Caco-2 (cell line): ENCODE measurements at regions not wholly inside any gene's neighbourhood (a gene's known extent, or its start where the extent isn't known, plus 50 kb on each side); places are given as distances from the start of the nearest gene placed in this dataset.
A peak's percentile ranks its signal among the peaks of the same experiment; 100 is the strongest.

Experiments used
- BruUV-seq: library from RNA; stranded (reverse); fragments of 400-500 nt; replicated peaks from 2 replicates; lab custom pipeline; 2021; lab: Mats Ljungman, UMichigan
- CTCF ChIA-PET: fragments of 300-600 bp; sonication (Branson Sonifier 250); formaldehyde crosslinking; loops from one replicate; lab custom pipeline; 2022; ENCODE audit warnings: antibody characterized with exemption; lab: Charles Lee
- POLR2A ChIA-PET: fragments of 300-600 bp; sonication (Branson Sonifier 250); formaldehyde crosslinking; loops from one replicate; lab custom pipeline; 2022; ENCODE audit warnings: antibody characterized with exemption; lab: Charles Lee
- DNase-seq, 2 experiments: peaks; one replicate each; pipeline versions ENCODE4 v3.0.0 to v3.0.0-alpha.2; 2020 to 2022
- H3K27me3 ChIP-seq: replicated peaks from 2 replicates; pipeline ENCODE4 v1.6.0; 2011; ENCODE audit warnings: low read length; ENCODE audit not compliant: control insufficient read depth, insufficient read depth
- H3K36me3 ChIP-seq: 2 replicates; pipeline ENCODE4 v1.5.1; 2011; ENCODE audit warnings: low read length; ENCODE audit not compliant: control insufficient read depth, insufficient read depth
- H3K4me1 ChIP-seq: fragments of 250-450 bp; sonication (Bioruptor Pico); 2 replicates; pipeline ENCODE4 v1.5.1; 2020; ENCODE audit warnings: mild to moderate bottlenecking
- H3K4me3 ChIP-seq: 2 replicates; pipeline ENCODE4 v1.5.1; 2011; ENCODE audit warnings: low read depth, mild to moderate bottlenecking, control low read depth, low read length
- H3K9me3 ChIP-seq: fragments of 250-450 bp; sonication (Bioruptor Pico); 2 replicates; pipeline ENCODE4 v1.5.1; 2020; ENCODE audit warnings: mild to moderate bottlenecking, moderate library complexity
- H3K27ac Mint-ChIP-seq: one replicate; pipeline ENCODE4 v1.8.0; 2022; ENCODE audit warnings: mixed read lengths; ENCODE audit not compliant: unreplicated experiment
- H3K27me3 Mint-ChIP-seq: one replicate; pipeline ENCODE4 v1.8.0; 2022; ENCODE audit warnings: mixed read lengths; ENCODE audit not compliant: insufficient read depth, unreplicated experiment
- H3K36me3 Mint-ChIP-seq: one replicate; pipeline ENCODE4 v1.8.0; 2022; ENCODE audit warnings: mild to moderate bottlenecking, mixed read lengths; ENCODE audit not compliant: insufficient read depth, unreplicated experiment
- H3K4me1 Mint-ChIP-seq: one replicate; pipeline ENCODE4 v1.8.0; 2022; ENCODE audit warnings: low read depth, mixed read lengths; ENCODE audit not compliant: unreplicated experiment
- H3K4me3 Mint-ChIP-seq: one replicate; pipeline ENCODE4 v1.8.0; 2022; ENCODE audit warnings: mild to moderate bottlenecking, moderate library complexity, mixed read lengths; ENCODE audit not compliant: unreplicated experiment
- H3K9me3 Mint-ChIP-seq: one replicate; pipeline ENCODE4 v1.8.0; 2022; ENCODE audit warnings: mixed read lengths; ENCODE audit not compliant: unreplicated experiment
- CTCF ChIP-seq, 2 experiments: fragments of 200-600 bp in 1 of 2; IDR thresholded peaks; 1 replicate in 1 of 2; 2 replicates in 1 of 2; pipeline versions ENCODE4 v1.5.1 to v1.8.0; 2011 to 2022; ENCODE audit warnings: antibody characterized with exemption in 1 of 2, control low read depth in 1 of 2, inconsistent platforms in 1 of 2, low read depth in 1 of 2, low read length in 1 of 2, mild to moderate bottlenecking in 1 of 2, moderate library complexity in 1 of 2; ENCODE audit not compliant: insufficient read depth in 1 of 2, severe bottlenecking in 1 of 2, unreplicated experiment in 1 of 2
- intact Hi-C: fragments of 100-400 bp; cut with micrococcal nuclease; formaldehyde crosslinking; loops from one replicate; pipeline ENCODE4 v1.10.0; 2022; ENCODE audit not compliant: unreplicated experiment

DNA sequence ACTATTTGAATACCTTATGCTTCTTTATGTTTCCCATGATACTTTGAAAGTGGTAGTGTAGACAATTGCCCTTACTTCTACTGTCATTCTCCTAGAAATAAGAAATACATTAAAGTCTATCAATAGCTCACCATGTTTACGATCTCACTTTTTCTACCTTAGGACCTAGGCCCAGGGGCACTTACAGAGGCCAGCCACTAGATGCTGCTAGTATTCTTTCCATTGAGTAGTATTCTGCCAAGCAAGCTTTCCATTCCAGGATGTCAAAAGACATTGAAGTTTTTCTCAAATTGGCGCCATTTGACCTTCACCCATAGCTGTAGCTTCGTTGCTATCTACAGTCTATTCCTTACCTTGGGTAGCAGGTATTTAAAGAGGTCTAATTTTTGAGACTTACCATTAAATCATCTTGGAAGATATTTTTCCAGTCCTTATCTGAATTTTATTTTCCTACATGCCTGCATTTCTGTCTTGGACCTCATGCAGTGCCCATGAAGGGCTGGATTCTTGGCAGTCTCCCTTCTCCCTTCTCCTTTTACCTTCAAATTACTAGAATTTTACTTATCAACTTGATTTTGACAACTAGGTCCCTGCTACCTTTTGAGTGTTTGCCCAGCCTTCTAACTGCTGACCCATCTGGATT lies 246.0 kb upstream of the NUDT12 start:
- Mint-ChIP-seq H3K27me3 (no peaks in the 10 kb centered on the region), H3K4me1 (no peaks in the 10 kb centered on the region), H3K27ac (no peak overlapping the region), H3K4me3 (no peak overlapping the region), H3K36me3 (no peaks in the 10 kb centered on the region), H3K9me3 (no peaks in the 10 kb centered on the region)
- no TSS peak for BruUV-seq
- no peaks in the 10 kb centered on the region for H3K4me1 ChIP-seq
- CTCF ChIA-PET = interaction anchor here (0.5 to 1.2 kb wide), 4 partner anchors 222 to 624 kb away, joined by 3 to 15 read pairs (median 4); no protein-coding TSS in a partner anchor
- H3K36me3 ChIP-seq = no peaks in the 10 kb centered on the region
- peak; percentile 38 to 64 for DNase-seq
- POLR2A ChIA-PET = no interaction called here
- peak; percentile 91 to 97 for TF ChIP-seq CTCF (IDR thresholded peaks at IDR 0.05; ENCODE audit: insufficient read depth in 1 of 2, low read depth in 1 of 2, low read length in 1 of 2, severe bottlenecking in 1 of 2, unreplicated experiment in 1 of 2)
- intact Hi-C loops = loop anchor here (1.0 to 5.0 kb wide), 3 partner anchors 226 to 605 kb away; no protein-coding TSS in a partner anchor
- no peaks in the 10 kb centered on the region for H3K27me3 ChIP-seq
- H3K9me3 ChIP-seq = no peaks in the 10 kb centered on the region
- H3K4me3 ChIP-seq = no peak overlapping the region

- POLR2A ChIA-PET = no interaction called here
- H3K4me3 ChIP-seq = no peak overlapping the region
- Mint-ChIP-seq H3K4me1 (no peaks in the 10 kb centered on the region), H3K9me3 (no peaks in the 10 kb centered on the region), H3K27ac (no peak overlapping the region), H3K27me3 (no peaks in the 10 kb centered on the region), H3K4me3 (no peak overlapping the region), H3K36me3 (no peaks in the 10 kb centered on the region)
- BruUV-seq = no TSS peak
- CTCF ChIA-PET = no interaction called here
- no peak for TF ChIP-seq CTCF (IDR thresholded peaks at IDR 0.05; ENCODE audit: insufficient read depth in 1 of 2, low read depth in 1 of 2, low read length in 1 of 2, severe bottlenecking in 1 of 2, unreplicated experiment in 1 of 2)
- no peaks in the 10 kb centered on the region; the same call in 1 of the 2 replicates for H3K27me3 ChIP-seq
- no peaks in the 10 kb centered on the region for H3K9me3 ChIP-seq
- no peaks in the 10 kb centered on the region for H3K36me3 ChIP-seq
- DNase-seq = no peak
- no peaks in the 10 kb centered on the region for H3K4me1 ChIP-seq
- intact Hi-C loops = loop anchor here (5.0 kb wide), 1 partner anchor 222 kb away; no protein-coding TSS in a partner anchor
Observed at GRCh38 chr5:103804711-103805110, 242.1 kb upstream of the NUDT12 start.

- Mint-ChIP-seq H3K36me3 (no peaks in the 10 kb centered on the region), H3K27me3 (no peaks in the 10 kb centered on the region), H3K9me3 (no peaks in the 10 kb centered on the region), H3K4me3 (no peak overlapping the region), H3K27ac (no peak overlapping the region), H3K4me1 (no peaks in the 10 kb centered on the region)
- TF ChIP-seq CTCF (IDR thresholded peaks at IDR 0.05; ENCODE audit: insufficient read depth in 1 of 2, low read depth in 1 of 2, low read length in 1 of 2, severe bottlenecking in 1 of 2, unreplicated experiment in 1 of 2) = no peak
- CTCF ChIA-PET = no interaction called here
- Histone ChIP-seq H3K36me3 (no peaks in the 10 kb centered on the region), H3K4me1 (no peaks in the 10 kb centered on the region), H3K4me3 (no peak overlapping the region), H3K27me3 (no peaks in the 10 kb centered on the region; the same call in 1 of the 2 replicates), H3K9me3 (no peaks in the 10 kb centered on the region)
- intact Hi-C loops = no loop called here
- no TSS peak for BruUV-seq
- DNase-seq = no peak
- POLR2A ChIA-PET = no interaction called here
Observed at GRCh38 chr5:103801681-103802080, 239.1 kb upstream of the NUDT12 start.
